GM12878 (cell line): ENCODE measurements at regions not wholly inside any gene's neighbourhood (a gene's known extent, or its start where the extent isn't known, plus 50 kb on each side); places are given as distances from the start of the nearest gene placed in this dataset.

Experiments used
- ATAC-seq: fragments of 200-7000 bp; cut with Tn5 transposase; 3 replicates; pipeline ENCODE4 v1.9.1; 2020; ENCODE audit warnings: mild to moderate bottlenecking, moderate library complexity
- BruUV-seq: library from RNA; stranded (reverse); fragments of 400-500 nt; replicated peaks from 2 replicates; lab custom pipeline; 2021; lab: Mats Ljungman, UMichigan
- CTCF ChIA-PET: fragments of 300-600 bp; sonication (Branson Sonifier 250); formaldehyde crosslinking; extraction: SDS; loops from one replicate; lab custom pipeline; 2021; ENCODE audit warnings: inconsistent platforms; lab: Yijun Ruan, JAX
- POLR2A ChIA-PET: fragments of 350-600 bp; formaldehyde crosslinking; extraction: SDS; loops from one replicate; lab custom pipeline; 2021; ENCODE audit warnings: inconsistent platforms; lab: Charles Lee
- RAD21 ChIA-PET: fragments of 300-600 bp; sonication (Branson Sonifier 250); formaldehyde crosslinking; loops from one replicate; lab custom pipeline; 2023; ENCODE audit warnings: antibody characterized with exemption; ENCODE audit not compliant: unreplicated experiment; lab: Charles Lee
- SMC1A ChIA-PET: fragments of 300-600 bp; sonication (Branson Sonifier 250); formaldehyde crosslinking; loops from one replicate; lab custom pipeline; 2023; ENCODE audit not compliant: unreplicated experiment, uncharacterized antibody; lab: Charles Lee
- DNase-seq: peaks from one replicate; pipeline ENCODE4 v3.0.0-alpha.2; 2011; ENCODE audit warnings: low read depth, low spot score
- FAIRE-seq: peaks from 3 replicates; lab custom pipeline; 2011; peaks lifted over from hg19 to GRCh38; lab: Jason Lieb, UNC
- H2AFZ ChIP-seq: 2 replicates; pipeline ENCODE4 v1.6.0; 2011; ENCODE audit warnings: low read depth, low read length, control low read depth; ENCODE audit not compliant: control insufficient read depth
- H3K27ac ChIP-seq: 2 replicates; pipeline ENCODE4 v1.5.1; 2011; ENCODE audit warnings: control low read depth; ENCODE audit not compliant: control insufficient read depth, insufficient read depth
- H3K27me3 ChIP-seq, 2 experiments: replicated peaks in 1 of 2; 2 replicates each; pipeline versions ENCODE4 v1.6.0 to v1.6.1; 2011; ENCODE audit warnings: low read length in 1 of 2; ENCODE audit not compliant: control insufficient read depth in 2 of 2, insufficient read depth in 2 of 2
- H3K36me3 ChIP-seq, 2 experiments: 2 replicates each; pipeline ENCODE4 v1.5.1; 2011; ENCODE audit warnings: low read length in 1 of 2; ENCODE audit not compliant: control insufficient read depth in 2 of 2, insufficient read depth in 2 of 2
- H3K4me1 ChIP-seq: 2 replicates; pipeline ENCODE4 v1.6.1; 2011; ENCODE audit warnings: mild to moderate bottlenecking, low read length, moderate library complexity, mixed read lengths; ENCODE audit not compliant: control insufficient read depth, insufficient read depth
- H3K4me2 ChIP-seq: 2 replicates; pipeline ENCODE4 v1.6.0; 2011; ENCODE audit warnings: control low read depth; ENCODE audit not compliant: control insufficient read depth, insufficient read depth
- H3K4me3 ChIP-seq: fragments of 200-600 bp; sonication (generic); 2 replicates; pipeline ENCODE4 v1.5.1; 2016
- H3K79me2 ChIP-seq: 2 replicates; pipeline ENCODE4 v1.6.0; 2011; ENCODE audit warnings: low read length; ENCODE audit not compliant: control insufficient read depth, insufficient read depth
- H3K9ac ChIP-seq: 2 replicates; pipeline ENCODE4 v1.8.0; 2011; ENCODE audit warnings: low read length, control low read depth, mixed read lengths; ENCODE audit not compliant: control insufficient read depth, insufficient read depth
- H3K9me3 ChIP-seq: replicated peaks from 3 replicates; pipeline ENCODE4 v1.5.1; 2011; ENCODE audit warnings: mild to moderate bottlenecking, low read length; ENCODE audit not compliant: control insufficient read depth, insufficient read depth
- H4K20me1 ChIP-seq: 2 replicates; pipeline ENCODE4 v1.6.0; 2011; ENCODE audit not compliant: control insufficient read depth, insufficient read depth
- MTA3 ChIP-seq: IDR thresholded peaks from 2 replicates; pipeline ENCODE4 v1.6.1; 2012; ENCODE audit warnings: low read length, inconsistent platforms, borderline replicate concordance
- RELB ChIP-seq: fragments of 450-650 bp; IDR thresholded peaks from 2 replicates; pipeline ENCODE4 v1.6.1; 2017; ENCODE audit warnings: low read depth, mild to moderate bottlenecking, moderate library complexity
- SP1 ChIP-seq: IDR thresholded peaks from one replicate; pipeline ENCODE4 v1.6.1; 2011; ENCODE audit warnings: low read depth, low read length
- ZNF207 ChIP-seq: fragments of 450-650 bp; IDR thresholded peaks from 2 replicates; pipeline ENCODE4 v1.6.1; 2014; ENCODE audit warnings: antibody characterized with exemption, mild to moderate bottlenecking, borderline replicate concordance
- in situ Hi-C: fragments of 300-500 bp; cut with MboI; formaldehyde crosslinking; loops from 9 replicates; pipeline ENCODE4 v1.14.3; 2018; ENCODE audit warnings: mixed read lengths
- intact Hi-C: fragments of 100-400 bp; cut with micrococcal nuclease; formaldehyde crosslinking; loops from one replicate; pipeline ENCODE4 v1.14.2; 2022; ENCODE audit not compliant: unreplicated experiment

GRCh38 chr11:88390254-88390653 lies 52.7 kb upstream of the CTSC start (continued):
- TF ChIP-seq ZNF207 (no peak), MTA3 (no peak), RELB (no peak)
- TF ChIP-seq, all 136 proteins: peak for 0

GRCh38 chr11:88387957-88388356 lies 50.4 kb upstream of the CTSC start:
- Histone ChIP-seq H2AFZ (no peak overlapping the region), H4K20me1 (no peaks in the 10 kb centered on the region), H3K27ac (no peak overlapping the region), H3K4me3 (no peak overlapping the region), H3K9ac (no peak overlapping the region), H3K27me3 (no peaks in the 10 kb centered on the region), H3K79me2 (no peaks in the 10 kb centered on the region), H3K4me2 (no peak overlapping the region), H3K4me1 (peaks cover 2% of the 10 kb centered on the region; the same call in 1 of the 2 replicates), H3K9me3 (no peaks in the 10 kb centered on the region; the same call in 1 of the 3 replicates), H3K36me3 (no peaks in the 10 kb centered on the region; a peak in 1 of 4 replicates)
- SMC1A ChIA-PET, result interaction anchor here (0.9 to 1.5 kb wide), 4 partner anchors 11 to 19 kb away, joined by 3 to 4 read pairs (median 3); no protein-coding TSS in a partner anchor
- no peak for FAIRE-seq
- TF ChIP-seq SP1, result no peak
- POLR2A ChIA-PET, result no interaction called here
- BruUV-seq, result no TSS peak
- RAD21 ChIA-PET, result interaction anchor here (0.7 kb wide), 1 partner anchor 18 kb away, joined by 3 read pairs; no protein-coding TSS in a partner anchor
- no peak for DNase-seq
- in situ Hi-C loops (no loop called here), intact Hi-C loops (no loop called here)
- no peak for ATAC-seq
- CTCF ChIA-PET, result interaction anchor here (0.7 to 1.6 kb wide), 6 partner anchors 13 to 331 kb away, joined by 3 to 6 read pairs (median 4); no protein-coding TSS in a partner anchor
